IMR-90 (cell line): ENCODE measurements at regions not wholly inside any gene's neighbourhood (a gene's known extent, or its start where the extent isn't known, plus 50 kb on each side); places are given as distances from the start of the nearest gene placed in this dataset.

ENCODE experiments used
- ATAC-seq: fragments of 200-7000 bp; cut with Tn5 transposase; 2 replicates; pipeline ENCODE4 v1.9.1; 2020; ENCODE audit warnings: low read depth, mild to moderate bottlenecking, moderate library complexity
- BruUV-seq: library from RNA; stranded (reverse); fragments of 400-500 nt; replicated peaks from 2 replicates; lab custom pipeline; 2021; lab: Mats Ljungman, UMichigan
- CTCF ChIA-PET: fragments of 300-600 bp; formaldehyde crosslinking; extraction: SDS; loops from one replicate; lab custom pipeline; 2021; ENCODE audit warnings: antibody characterized with exemption; lab: Yijun Ruan, JAX
- POLR2A ChIA-PET: fragments of 300-600 bp; sonication (Branson Sonifier 250); formaldehyde crosslinking; loops from one replicate; lab custom pipeline; 2022; ENCODE audit warnings: antibody characterized with exemption; ENCODE audit not compliant: unreplicated experiment; lab: Charles Lee
- DNase-seq: peaks from one replicate; pipeline ENCODE4 v3.0.0; 2013
- H2AFZ ChIP-seq: replicated peaks from 2 replicates; pipeline ENCODE3; 2013; ENCODE audit warnings: low read length, mild to moderate bottlenecking; ENCODE audit not compliant: poor library complexity
- H2AK5ac ChIP-seq: 2 replicates; pipeline ENCODE4 v1.6.1; 2013; ENCODE audit warnings: low read depth, low read length, inconsistent platforms
- H2AK9ac ChIP-seq: replicated peaks from 2 replicates; pipeline ENCODE3; 2013; ENCODE audit warnings: mild to moderate bottlenecking, low read depth, low read length, moderate library complexity; ENCODE audit not compliant: poor library complexity
- H2BK120ac ChIP-seq: 2 replicates; pipeline ENCODE4 v1.6.1; 2013; ENCODE audit warnings: low read depth, low read length, inconsistent platforms
- H2BK15ac ChIP-seq: 3 replicates; pipeline ENCODE4 v1.6.1; 2013; ENCODE audit warnings: low read depth, low read length, inconsistent platforms
- H2BK20ac ChIP-seq: 2 replicates; pipeline ENCODE4 v1.6.1; 2013; ENCODE audit warnings: low read depth, mild to moderate bottlenecking, inconsistent platforms, low read length, moderate library complexity
- H2BK5ac ChIP-seq: 2 replicates; pipeline ENCODE4 v1.6.1; 2013; ENCODE audit warnings: mild to moderate bottlenecking, low read depth, low read length, inconsistent platforms; ENCODE audit not compliant: poor library complexity, severe bottlenecking
- H3K14ac ChIP-seq: replicated peaks from 2 replicates; pipeline ENCODE4 v1.6.1; 2013; ENCODE audit warnings: low read depth, low read length, inconsistent platforms
- H3K18ac ChIP-seq: 2 replicates; pipeline ENCODE4 v1.6.1; 2013; ENCODE audit warnings: low read depth, low read length, control low read depth
- H3K23ac ChIP-seq: 2 replicates; pipeline ENCODE4 v1.6.1; 2013; ENCODE audit warnings: low read depth, low read length, inconsistent platforms
- H3K27ac ChIP-seq: 2 replicates; pipeline ENCODE4 v1.5.1; 2013; ENCODE audit warnings: mild to moderate bottlenecking, control low read depth, low read length; ENCODE audit not compliant: insufficient read depth
- H3K27me3 ChIP-seq: 2 replicates; pipeline ENCODE4 v1.6.1; 2013; ENCODE audit warnings: low read length; ENCODE audit not compliant: control insufficient read depth, insufficient read depth
- H3K36me3 ChIP-seq: 2 replicates; pipeline ENCODE4 v1.6.1; 2013; ENCODE audit warnings: low read length, mixed read lengths; ENCODE audit not compliant: control insufficient read depth, insufficient read depth
- H3K4ac ChIP-seq: 2 replicates; pipeline ENCODE4 v1.6.1; 2013; ENCODE audit warnings: low read depth, low read length, inconsistent platforms
- H3K4me1 ChIP-seq: 2 replicates; pipeline ENCODE4 v1.6.1; 2013; ENCODE audit warnings: low read length, mixed read lengths; ENCODE audit not compliant: control insufficient read depth, insufficient read depth
- H3K4me2 ChIP-seq: 2 replicates; pipeline ENCODE4 v1.6.1; 2013; ENCODE audit warnings: low read depth, mild to moderate bottlenecking, control low read depth, low read length, moderate library complexity
- H3K4me3 ChIP-seq: 2 replicates; pipeline ENCODE4 v1.5.1; 2013; ENCODE audit warnings: low read depth, mild to moderate bottlenecking, control low read depth, low read length, moderate library complexity; ENCODE audit not compliant: insufficient read depth
- H3K56ac ChIP-seq: 2 replicates; pipeline ENCODE4 v1.6.1; 2013; ENCODE audit warnings: low read length, inconsistent platforms; ENCODE audit not compliant: insufficient read depth; ENCODE audit errors: extremely low read depth
- H3K79me1 ChIP-seq, 2 experiments: 2 replicates each; pipeline ENCODE4 v1.6.1; 2013; ENCODE audit warnings: low read length in 2 of 2, inconsistent platforms in 1 of 2, low read depth in 1 of 2
- H3K9ac ChIP-seq: 2 replicates; pipeline ENCODE4 v1.6.1; 2013; ENCODE audit warnings: low read depth, low read length, control low read depth
- H3K9me1 ChIP-seq: 2 replicates; pipeline ENCODE4 v1.6.1; 2013; ENCODE audit warnings: low read length, inconsistent platforms; ENCODE audit not compliant: insufficient read depth
- H3K9me3 ChIP-seq: 2 replicates; pipeline ENCODE4 v1.6.1; 2013; ENCODE audit warnings: low read length; ENCODE audit not compliant: control insufficient read depth, insufficient read depth
- H4K20me1 ChIP-seq: 2 replicates; pipeline ENCODE4 v1.6.1; 2013; ENCODE audit warnings: low read length, inconsistent platforms; ENCODE audit not compliant: insufficient read depth
- H4K5ac ChIP-seq: 2 replicates; pipeline ENCODE4 v1.6.1; 2013; ENCODE audit warnings: mild to moderate bottlenecking, low read depth, low read length, control low read depth
- H4K8ac ChIP-seq, 2 experiments: 2 replicates each; pipeline ENCODE4 v1.6.1; 2013; ENCODE audit warnings: low read depth in 2 of 2, low read length in 2 of 2, control low read depth in 1 of 2, inconsistent platforms in 1 of 2
- H4K91ac ChIP-seq: 2 replicates; pipeline ENCODE4 v1.6.1; 2013; ENCODE audit warnings: low read depth, low read length, inconsistent platforms; ENCODE audit not compliant: insufficient read depth
- BHLHE40 ChIP-seq: fragments of 150-350 bp; IDR thresholded peaks from 2 replicates; pipeline ENCODE4 v1.6.1; 2016; ENCODE audit warnings: mild to moderate bottlenecking, low read depth, low read length
- CEBPB ChIP-seq: IDR thresholded peaks from 2 replicates; pipeline ENCODE4 v1.6.1; 2012; ENCODE audit warnings: low read depth, low read length, improper control_type of control experiment
- CHD1 ChIP-seq: IDR thresholded peaks from 2 replicates; pipeline ENCODE4 v1.6.1; 2012; ENCODE audit warnings: low read depth, low read length, improper control_type of control experiment
- FOS ChIP-seq: fragments of 150-350 bp; IDR thresholded peaks from 2 replicates; pipeline ENCODE4 v1.6.1; 2016; ENCODE audit warnings: low read depth, low read length
- MAFK ChIP-seq: IDR thresholded peaks from 2 replicates; pipeline ENCODE4 v1.6.1; 2012; ENCODE audit warnings: low read depth, low read length, improper control_type of control experiment
- MXI1 ChIP-seq: IDR thresholded peaks from 2 replicates; pipeline ENCODE4 v1.6.1; 2012; ENCODE audit warnings: low read depth, mild to moderate bottlenecking, low read length, moderate library complexity, borderline replicate concordance
- NFE2L2 ChIP-seq: fragments of 150-350 bp; IDR thresholded peaks from 2 replicates; pipeline ENCODE4 v1.6.1; 2016; ENCODE audit warnings: low read depth, mild to moderate bottlenecking, low read length
- POLR2A ChIP-seq: IDR thresholded peaks from 2 replicates; pipeline ENCODE4 v1.6.1; 2012; ENCODE audit warnings: mild to moderate bottlenecking, low read depth, low read length
- RAD21 ChIP-seq: IDR thresholded peaks from 2 replicates; pipeline ENCODE4 v1.6.1; 2012; ENCODE audit warnings: low read length, improper control_type of control experiment
- RCOR1 ChIP-seq: IDR thresholded peaks from 2 replicates; pipeline ENCODE4 v1.6.1; 2012; ENCODE audit warnings: mild to moderate bottlenecking, low read length, improper control_type of control experiment; ENCODE audit not compliant: insufficient replicate concordance
- RFX5 ChIP-seq: IDR thresholded peaks from 2 replicates; pipeline ENCODE4 v1.8.0; 2012; ENCODE audit warnings: low read depth, mild to moderate bottlenecking, low read length, moderate library complexity
- SMC3 ChIP-seq: fragments of 150-350 bp; IDR thresholded peaks from 2 replicates; pipeline ENCODE4 v1.6.1; 2016; ENCODE audit warnings: low read depth, mild to moderate bottlenecking, antibody characterized with exemption, low read length, moderate library complexity
- WGBS, 2 experiments: methylation state at CpG; one replicate each; pipeline versions ENCODE4 v1.1.5 to v1.1.7; 2013; ENCODE audit warnings: missing lambda C conversion rate in 2 of 2; ENCODE audit not compliant: insufficient read length in 1 of 2; ENCODE audit errors: extremely low coverage in 2 of 2; 5-methylcytosine and 5-hydroxymethylcytosine counted together
- dilution Hi-C: fragments of 300-500 bp; cut with HindIII; formaldehyde crosslinking; loops from one replicate; pipeline ENCODE4 v1.14.3; 2018; ENCODE audit warnings: low sequenced_read_pairs; ENCODE audit not compliant: unreplicated experiment
- in situ Hi-C: fragments of 300-500 bp; cut with MboI; formaldehyde crosslinking; loops from 3 replicates; pipeline ENCODE4 v1.14.3; 2019; ENCODE audit warnings: low sequenced_read_pairs, inconsistent platforms, mixed read lengths
- intact Hi-C: fragments of 100-400 bp; cut with micrococcal nuclease; formaldehyde crosslinking; loops from 2 replicates; pipeline ENCODE4 v1.10.0; 2022
- TF ChIP-seq, protein P1 (sequence below): conservative IDR thresholded peaks from 2 replicates; pipeline ENCODE4 v1.5.1; 2012; ENCODE audit warnings: mild to moderate bottlenecking, low read depth, low read length, improper control_type of control experiment
- TF ChIP-seq, protein P2 (sequence below): fragments of 150-350 bp; IDR thresholded peaks from 2 replicates; pipeline ENCODE4 v1.6.1; 2016; ENCODE audit warnings: low read depth, mild to moderate bottlenecking, low read length, moderate library complexity, borderline replicate concordance
- TF ChIP-seq, protein P3 (sequence below): fragments of 150-350 bp; IDR thresholded peaks from 2 replicates; pipeline ENCODE4 v1.6.1; 2017; ENCODE audit warnings: mild to moderate bottlenecking, antibody characterized with exemption, low read length, low read depth

DNA sequence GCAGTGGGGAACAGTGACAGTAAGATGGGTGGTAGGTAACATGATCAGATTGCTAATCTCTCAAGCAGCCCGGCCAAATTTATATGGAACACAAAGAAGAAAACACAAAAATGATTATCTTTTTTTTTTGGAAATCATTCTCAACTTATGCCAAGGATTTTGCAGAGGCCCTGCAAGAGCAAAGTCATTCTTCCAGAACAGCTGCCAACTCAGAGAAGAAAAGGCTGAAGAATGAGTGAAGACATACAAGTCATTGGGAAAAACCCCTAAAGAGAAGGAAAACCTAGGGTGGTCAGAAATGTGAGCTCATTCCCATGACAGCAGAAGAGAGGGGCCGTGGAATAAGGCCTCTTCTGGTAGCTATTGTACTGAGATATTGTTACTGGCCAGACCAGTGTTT lies 246.7 kb downstream of the SHOX2 start:
- dilution Hi-C loops = no loop called here
- no peak overlapping the region for H3K23ac ChIP-seq

More for the DNA sequence above, 246.7 kb downstream of the SHOX2 start:
- no peak overlapping the region for H3K4ac ChIP-seq
- no peak overlapping the region for H3K9ac ChIP-seq
- H4K20me1 ChIP-seq = no peaks in the 10 kb centered on the region
- H3K27me3 ChIP-seq = 0 out of 2 replicates have a peak, but pooled peaks cover 2% of the 10 kb centered on the region
- no peak overlapping the region for H2AFZ ChIP-seq
- H3K79me1 ChIP-seq = no peaks in the 10 kb centered on the region
- H2BK5ac ChIP-seq = no peak overlapping the region
- WGBS, 2 experiments = no CpG with 5 or more reads among the region's 2 CpGs
- no peak overlapping the region for H2AK9ac ChIP-seq
- no peak overlapping the region for H3K4me3 ChIP-seq
- no peak overlapping the region for H2BK15ac ChIP-seq
- no peaks in the 10 kb centered on the region for H3K9me3 ChIP-seq
- H3K14ac ChIP-seq = no peak overlapping the region
- TF ChIP-seq SMC3 (no peak), RAD21 (no peak), NFE2L2 (no peak), MAFK (no peak), FOS (no peak), MXI1 (no peak), RCOR1 (no peak), CHD1 (no peak), CEBPB (no peak), RFX5 (no peak), BHLHE40 (no peak), POLR2A (no peak)
- TF ChIP-seq, protein P1, sequence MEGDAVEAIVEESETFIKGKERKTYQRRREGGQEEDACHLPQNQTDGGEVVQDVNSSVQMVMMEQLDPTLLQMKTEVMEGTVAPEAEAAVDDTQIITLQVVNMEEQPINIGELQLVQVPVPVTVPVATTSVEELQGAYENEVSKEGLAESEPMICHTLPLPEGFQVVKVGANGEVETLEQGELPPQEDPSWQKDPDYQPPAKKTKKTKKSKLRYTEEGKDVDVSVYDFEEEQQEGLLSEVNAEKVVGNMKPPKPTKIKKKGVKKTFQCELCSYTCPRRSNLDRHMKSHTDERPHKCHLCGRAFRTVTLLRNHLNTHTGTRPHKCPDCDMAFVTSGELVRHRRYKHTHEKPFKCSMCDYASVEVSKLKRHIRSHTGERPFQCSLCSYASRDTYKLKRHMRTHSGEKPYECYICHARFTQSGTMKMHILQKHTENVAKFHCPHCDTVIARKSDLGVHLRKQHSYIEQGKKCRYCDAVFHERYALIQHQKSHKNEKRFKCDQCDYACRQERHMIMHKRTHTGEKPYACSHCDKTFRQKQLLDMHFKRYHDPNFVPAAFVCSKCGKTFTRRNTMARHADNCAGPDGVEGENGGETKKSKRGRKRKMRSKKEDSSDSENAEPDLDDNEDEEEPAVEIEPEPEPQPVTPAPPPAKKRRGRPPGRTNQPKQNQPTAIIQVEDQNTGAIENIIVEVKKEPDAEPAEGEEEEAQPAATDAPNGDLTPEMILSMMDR = no peak
- TF ChIP-seq, protein P2, sequence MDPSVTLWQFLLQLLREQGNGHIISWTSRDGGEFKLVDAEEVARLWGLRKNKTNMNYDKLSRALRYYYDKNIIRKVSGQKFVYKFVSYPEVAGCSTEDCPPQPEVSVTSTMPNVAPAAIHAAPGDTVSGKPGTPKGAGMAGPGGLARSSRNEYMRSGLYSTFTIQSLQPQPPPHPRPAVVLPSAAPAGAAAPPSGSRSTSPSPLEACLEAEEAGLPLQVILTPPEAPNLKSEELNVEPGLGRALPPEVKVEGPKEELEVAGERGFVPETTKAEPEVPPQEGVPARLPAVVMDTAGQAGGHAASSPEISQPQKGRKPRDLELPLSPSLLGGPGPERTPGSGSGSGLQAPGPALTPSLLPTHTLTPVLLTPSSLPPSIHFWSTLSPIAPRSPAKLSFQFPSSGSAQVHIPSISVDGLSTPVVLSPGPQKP = no peak
- TF ChIP-seq, protein P3, sequence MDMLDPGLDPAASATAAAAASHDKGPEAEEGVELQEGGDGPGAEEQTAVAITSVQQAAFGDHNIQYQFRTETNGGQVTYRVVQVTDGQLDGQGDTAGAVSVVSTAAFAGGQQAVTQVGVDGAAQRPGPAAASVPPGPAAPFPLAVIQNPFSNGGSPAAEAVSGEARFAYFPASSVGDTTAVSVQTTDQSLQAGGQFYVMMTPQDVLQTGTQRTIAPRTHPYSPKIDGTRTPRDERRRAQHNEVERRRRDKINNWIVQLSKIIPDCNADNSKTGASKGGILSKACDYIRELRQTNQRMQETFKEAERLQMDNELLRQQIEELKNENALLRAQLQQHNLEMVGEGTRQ = no peak
- in situ Hi-C loops (no loop called here), intact Hi-C loops (no loop called here)
- H3K36me3 ChIP-seq = no peaks in the 10 kb centered on the region
- no peak overlapping the region for H2BK120ac ChIP-seq
- H4K91ac ChIP-seq = no peak overlapping the region
- no peak overlapping the region for H3K27ac ChIP-seq
- H4K5ac ChIP-seq = no peak overlapping the region
- H2BK20ac ChIP-seq = no peak overlapping the region
- DNase-seq (no peak), ATAC-seq (no peak)
- BruUV-seq = no TSS peak
- H3K4me2 ChIP-seq = no peak overlapping the region
- no peak overlapping the region for H3K18ac ChIP-seq
- no peak overlapping the region for H4K8ac ChIP-seq
- H3K4me1 ChIP-seq = no peaks in the 10 kb centered on the region
- ChIA-PET POLR2A (no interaction called here), CTCF (interaction anchor here (0.6 kb wide), 1 partner anchor 251 kb away, joined by 3 read pairs; no protein-coding TSS in a partner anchor)
- no peak overlapping the region for H2AK5ac ChIP-seq
- no peaks in the 10 kb centered on the region for H3K9me1 ChIP-seq
- H3K56ac ChIP-seq = no peak overlapping the region
